ENCODE measurements at regions not wholly inside any gene's neighbourhood (a gene's known extent, or its start where the extent isn't known, plus 50 kb on each side); places are given as distances from the start of the nearest gene placed in this dataset.

DNA sequence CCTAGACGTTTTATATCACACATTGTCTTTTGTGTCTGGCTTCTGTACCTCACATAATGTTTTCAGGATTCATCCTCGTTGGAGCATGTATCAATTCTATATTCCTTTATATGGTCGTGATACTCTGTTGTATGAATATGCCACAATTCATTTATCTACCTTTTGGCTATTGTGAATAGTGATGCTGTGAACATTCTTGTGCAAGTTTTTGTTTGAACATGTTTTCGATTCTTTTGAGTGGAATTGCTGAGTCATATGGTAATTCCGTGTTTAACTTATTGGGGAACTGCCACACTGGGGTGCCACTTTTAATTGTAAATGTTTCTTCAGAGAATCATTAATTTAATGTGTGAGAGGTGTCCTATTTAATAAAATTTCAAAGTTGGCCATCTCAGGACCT, 101.2 kb downstream of the SLC35B3 start:
- no peak for TF ChIP-seq YY1 (IDR thresholded peaks at IDR 0.05; ENCODE audit: insufficient read depth, insufficient read length)
- no peak for TF ChIP-seq ZNF274 (IDR thresholded peaks at IDR 0.05; ENCODE audit: low read depth, low read length)
- TF ChIP-seq SUZ12 (IDR thresholded peaks at IDR 0.05; ENCODE audit: extremely low read depth, insufficient read depth, insufficient read length), result no peak

All from NT2/D1 (cell line).